ENCODE measurements at regions not wholly inside any gene's neighbourhood (a gene's known extent, or its start where the extent isn't known, plus 50 kb on each side); places are given as distances from the start of the nearest gene placed in this dataset.

DNA sequence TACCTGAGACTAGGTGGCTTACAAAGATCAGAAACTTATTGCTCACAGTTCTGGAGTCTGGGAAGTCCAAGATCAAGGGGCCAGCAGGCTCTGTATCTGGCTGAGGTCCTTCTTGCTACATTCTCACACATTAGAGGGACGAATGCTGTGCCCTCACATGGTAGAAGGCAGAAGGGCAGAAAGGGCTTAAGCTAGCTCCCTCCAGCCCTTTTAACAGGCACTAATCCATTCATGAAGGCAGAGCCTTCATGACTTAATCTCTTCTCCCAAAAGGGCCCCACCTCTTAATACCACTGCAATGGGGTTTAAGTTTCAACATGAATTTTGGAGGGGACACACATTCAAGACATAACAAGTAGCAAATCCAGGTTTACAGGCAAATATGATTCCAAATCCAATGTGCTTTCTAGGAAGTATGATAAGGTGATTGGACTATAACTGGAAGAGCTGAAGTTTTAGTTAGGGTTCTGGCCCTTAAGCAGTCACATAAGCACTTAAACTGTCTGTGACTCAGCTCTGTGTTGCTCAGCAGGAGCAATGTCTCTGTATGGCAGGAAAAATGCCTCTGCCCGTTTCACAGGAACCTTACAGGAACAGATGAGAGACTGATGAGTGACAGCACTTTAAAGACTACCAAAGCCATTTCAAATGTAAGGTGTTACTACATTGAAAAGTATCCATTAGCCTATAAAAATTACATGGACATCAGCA, 119.6 kb upstream of the PTPRM start:
- TF ChIP-seq CTCF (IDR thresholded peaks at IDR 0.05 in 4 of 5, conservative IDR thresholded peaks at IDR 0.05 in 1 of 5) (no peak), POLR2A (IDR thresholded peaks at IDR 0.05) (no peak)
